Thyroid gland (tissue), 4 donors: ENCODE measurements at regions not wholly inside any gene's neighbourhood (a gene's known extent, or its start where the extent isn't known, plus 50 kb on each side); places are given as distances from the start of the nearest gene placed in this dataset.

Source experiments
- POLR2A ChIP-seq, 2 donors: fragments of 450-650 bp; IDR thresholded peaks; one replicate each; pipeline ENCODE4 v1.6.1; 2017; ENCODE audit warnings: antibody characterized with exemption in 2 of 2, mild to moderate bottlenecking in 2 of 2, moderate library complexity in 1 of 2
- TF ChIP-seq, protein P1 (sequence below), 6 experiments: fragments of 200-600 bp in 3 of 6; fragments of 450-650 bp in 3 of 6; sonication (generic) in 3 of 6; IDR thresholded peaks; one replicate each; pipeline ENCODE4 v1.5.1; 2016 to 2019; ENCODE audit warnings: antibody characterized with exemption in 6 of 6, mild to moderate bottlenecking in 2 of 6, inconsistent platforms in 1 of 6, moderate library complexity in 1 of 6

DNA sequence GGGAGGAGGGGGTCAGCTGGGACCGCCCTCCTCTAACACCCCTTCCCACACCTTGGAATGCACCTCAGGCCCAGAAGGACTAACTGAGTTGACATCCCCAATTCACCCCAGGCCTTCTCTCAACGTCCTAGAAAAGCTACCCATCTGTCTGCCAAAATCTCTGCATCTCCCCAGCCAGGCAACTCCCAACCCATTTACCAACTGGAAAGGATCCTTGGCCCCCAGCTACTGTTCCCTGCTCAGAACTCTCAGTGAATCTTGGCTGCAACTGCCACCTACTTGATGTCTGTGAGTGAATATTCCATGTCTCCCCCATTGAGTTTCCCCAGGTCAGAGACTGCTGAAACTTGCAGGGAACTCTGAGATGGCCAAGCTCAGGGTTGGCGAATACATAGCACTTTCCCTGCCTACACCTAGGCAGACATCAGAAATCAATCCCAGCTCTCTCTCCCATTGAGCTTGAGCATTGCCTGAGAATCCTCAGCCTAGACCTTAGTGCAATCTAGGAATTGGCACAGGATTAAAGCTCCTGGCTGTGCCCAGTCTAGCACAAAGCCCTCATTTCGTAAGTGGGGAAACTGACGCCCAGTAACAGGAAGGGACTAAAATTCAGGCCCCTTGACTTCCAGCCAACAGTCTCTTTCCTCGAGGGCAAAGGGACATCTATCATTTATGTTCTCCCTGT lies 71.9 kb upstream of the NCOR2 start:
- TF ChIP-seq, protein P1, sequence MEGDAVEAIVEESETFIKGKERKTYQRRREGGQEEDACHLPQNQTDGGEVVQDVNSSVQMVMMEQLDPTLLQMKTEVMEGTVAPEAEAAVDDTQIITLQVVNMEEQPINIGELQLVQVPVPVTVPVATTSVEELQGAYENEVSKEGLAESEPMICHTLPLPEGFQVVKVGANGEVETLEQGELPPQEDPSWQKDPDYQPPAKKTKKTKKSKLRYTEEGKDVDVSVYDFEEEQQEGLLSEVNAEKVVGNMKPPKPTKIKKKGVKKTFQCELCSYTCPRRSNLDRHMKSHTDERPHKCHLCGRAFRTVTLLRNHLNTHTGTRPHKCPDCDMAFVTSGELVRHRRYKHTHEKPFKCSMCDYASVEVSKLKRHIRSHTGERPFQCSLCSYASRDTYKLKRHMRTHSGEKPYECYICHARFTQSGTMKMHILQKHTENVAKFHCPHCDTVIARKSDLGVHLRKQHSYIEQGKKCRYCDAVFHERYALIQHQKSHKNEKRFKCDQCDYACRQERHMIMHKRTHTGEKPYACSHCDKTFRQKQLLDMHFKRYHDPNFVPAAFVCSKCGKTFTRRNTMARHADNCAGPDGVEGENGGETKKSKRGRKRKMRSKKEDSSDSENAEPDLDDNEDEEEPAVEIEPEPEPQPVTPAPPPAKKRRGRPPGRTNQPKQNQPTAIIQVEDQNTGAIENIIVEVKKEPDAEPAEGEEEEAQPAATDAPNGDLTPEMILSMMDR (IDR thresholded peaks at IDR 0.05) = no peak
- no peak for TF ChIP-seq POLR2A (IDR thresholded peaks at IDR 0.05)
